HepG2 (cell line): ENCODE measurements at regions not wholly inside any gene's neighbourhood (a gene's known extent, or its start where the extent isn't known, plus 50 kb on each side); places are given as distances from the start of the nearest gene placed in this dataset.

Experiments
- ARNT ChIP-seq: fragments of 450-650 bp; IDR thresholded peaks from 2 replicates; pipeline ENCODE4 v1.6.1; 2017
- ATF3 ChIP-seq: sonication (generic); formaldehyde crosslinking; IDR thresholded peaks from 2 replicates; pipeline ENCODE4 v1.4.0; 2020; ENCODE audit warnings: missing genetic modification reagents
- CBX2 ChIP-seq, 2 experiments: fragments of 200-600 bp in 1 of 2; sonication (generic); formaldehyde crosslinking in 1 of 2; IDR thresholded peaks; 2 replicates each; pipeline versions ENCODE4 v1.7.0 to v1.8.1; 2018 to 2022; ENCODE audit warnings: low read depth in 2 of 2, low read length in 1 of 2, mild to moderate bottlenecking in 1 of 2, missing genetic modification reagents in 1 of 2
- GATA4 ChIP-seq: sonication (generic); IDR thresholded peaks from 2 replicates; pipeline ENCODE4 v1.6.1; 2016; ENCODE audit warnings: antibody characterized with exemption, low read depth, borderline replicate concordance
- MXD3 ChIP-seq: IDR thresholded peaks from 2 replicates; pipeline ENCODE4 v1.6.1; 2016; ENCODE audit warnings: mild to moderate bottlenecking, missing biosample characterization, missing genetic modification reagents
- RAD21 ChIP-seq: fragments of 450-650 bp; formaldehyde crosslinking; IDR thresholded peaks from 2 replicates; pipeline ENCODE4 v1.5.0; 2020; ENCODE audit warnings: mild to moderate bottlenecking
- REL ChIP-seq: sonication (generic); formaldehyde crosslinking; conservative IDR thresholded peaks from 2 replicates; pipeline ENCODE4 v1.8.0; 2022; ENCODE audit warnings: mild to moderate bottlenecking, missing genetic modification reagents, moderate library complexity
- RORA ChIP-seq: sonication (generic); formaldehyde crosslinking; IDR thresholded peaks from 2 replicates; pipeline ENCODE4 v1.5.0; 2020; ENCODE audit warnings: mild to moderate bottlenecking, missing genetic modification reagents, moderate library complexity
- SMC3 ChIP-seq: IDR thresholded peaks from 2 replicates; pipeline ENCODE4 v1.6.1; 2011; ENCODE audit warnings: low read length, improper control_type of control experiment
- SRF ChIP-seq: IDR thresholded peaks from 2 replicates; pipeline ENCODE4 v1.6.1; 2011; ENCODE audit warnings: mild to moderate bottlenecking, low read depth, low read length, moderate library complexity
- STAG1 ChIP-seq: sonication (generic); formaldehyde crosslinking; IDR thresholded peaks from 2 replicates; pipeline ENCODE4 v1.4.0; 2020; ENCODE audit warnings: missing genetic modification reagents
- ZBTB4 ChIP-seq: sonication (generic); formaldehyde crosslinking; IDR thresholded peaks from 2 replicates; pipeline ENCODE4 v1.4.0; 2020; ENCODE audit warnings: missing genetic modification reagents, mild to moderate bottlenecking, borderline replicate concordance
- ZNF142 ChIP-seq: sonication (generic); formaldehyde crosslinking; IDR thresholded peaks from 2 replicates; pipeline ENCODE4 v1.4.0; 2020; ENCODE audit warnings: missing genetic modification reagents
- ZNF768 ChIP-seq: sonication (generic); formaldehyde crosslinking; IDR thresholded peaks from 2 replicates; pipeline ENCODE4 v1.4.0; 2020; ENCODE audit warnings: missing genetic modification reagents
- ZSCAN25 ChIP-seq: sonication (generic); formaldehyde crosslinking; IDR thresholded peaks from 2 replicates; pipeline ENCODE4 v1.8.0; 2022; ENCODE audit warnings: mild to moderate bottlenecking, missing genetic modification reagents

- TF ChIP-seq ATF3 (CRISPR knock-in tag), result no peak
- peak; percentile 29; the same call in 1 of the 2 replicates for TF ChIP-seq SMC3
- TF ChIP-seq ARNT, result no peak
- TF ChIP-seq ZNF142 (CRISPR knock-in tag), result no peak
- peak; percentile 40; the same call in 1 of the 2 replicates for TF ChIP-seq RAD21 (CRISPR knock-in tag)
- no peak for TF ChIP-seq RORA (CRISPR knock-in tag)
- no peak for TF ChIP-seq MXD3 (CRISPR knock-in tag)
- no peak for TF ChIP-seq ZBTB4 (CRISPR knock-in tag)
- TF ChIP-seq ZSCAN25 (CRISPR knock-in tag), result no peak
- no peak for TF ChIP-seq ZNF768 (CRISPR knock-in tag)
- no peak for TF ChIP-seq GATA4
- TF ChIP-seq STAG1 (CRISPR knock-in tag), result peak; percentile 79
- TF ChIP-seq CBX2 (IDR thresholded peaks at IDR 0.05; ENCODE audit: low read depth, low read length), result no peak
- no peak for TF ChIP-seq CBX2 (CRISPR knock-in tag; IDR thresholded peaks at IDR 0.05; ENCODE audit: low read depth)
- TF ChIP-seq SRF, result no peak
- no peak for TF ChIP-seq REL (CRISPR knock-in tag)
These were observed 52.1 kb downstream of the CYRIA start (continued) for GRCh38 chr2:16613539-16614011.
